GM19455 (cell line): ENCODE measurements at regions not wholly inside any gene's neighbourhood (a gene's known extent, or its start where the extent isn't known, plus 50 kb on each side); places are given as distances from the start of the nearest gene placed in this dataset.
"Not testable (repeated sequence)": the region's sequence is repeated elsewhere in the genome, so short reads cannot be mapped to it uniquely, and the experiment has no call there.

Experiments
- ATAC-seq: cut with Tn5 transposase; IDR thresholded peaks from one replicate; pipeline ENCODE4 v1.9.1; 2021; ENCODE audit not compliant: unreplicated experiment

GRCh38 chr2:21821672-21822227, 698.0 kb downstream of the TDRD15 start:
- no peak for ATAC-seq

GRCh38 chr2:21822505-21822904, 698.7 kb downstream of the TDRD15 start:
- ATAC-seq = no peak

- ATAC-seq = no peak
Measured at GRCh38 chr2:21833767-21834166, 710.0 kb downstream of the TDRD15 start.

GRCh38 chr2:21836261-21836660, 712.5 kb downstream of the TDRD15 start:
- no peak for ATAC-seq

GRCh38 chr2:21836719-21837118, 713.0 kb downstream of the TDRD15 start:
- no peak for ATAC-seq

- ATAC-seq = no peak
Measured at GRCh38 chr2:21837168-21837960, 713.6 kb downstream of the TDRD15 start.

- no peak for ATAC-seq
Measured at GRCh38 chr2:21841341-21841740, 717.6 kb downstream of the TDRD15 start.

GRCh38 chr2:21850367-21850766, 726.6 kb downstream of the TDRD15 start:
- not testable (repeated sequence) for ATAC-seq

- ATAC-seq = no peak
Measured at GRCh38 chr2:21854938-21855337, 731.2 kb downstream of the TDRD15 start.

GRCh38 chr2:21856708-21857107, 732.9 kb downstream of the TDRD15 start:
- ATAC-seq = no peak

GRCh38 chr2:21860907-21861306, 737.1 kb downstream of the TDRD15 start:
- ATAC-seq = no peak

GRCh38 chr2:21866316-21866715, 742.5 kb downstream of the TDRD15 start:
- ATAC-seq = no peak

- no peak for ATAC-seq
Measured at GRCh38 chr2:21887881-21888280, 764.1 kb downstream of the TDRD15 start.

GRCh38 chr2:21890041-21890440, 766.3 kb downstream of the TDRD15 start:
- no peak for ATAC-seq

- no peak for ATAC-seq
Measured at GRCh38 chr2:21890716-21891115, 766.9 kb downstream of the TDRD15 start.

- no peak for ATAC-seq
Measured at GRCh38 chr2:21891191-21891590, 767.4 kb downstream of the TDRD15 start.

- ATAC-seq = no peak
Measured at GRCh38 chr2:21892140-21892539, 768.4 kb downstream of the TDRD15 start.

GRCh38 chr2:21895200-21895599, 771.4 kb downstream of the TDRD15 start:
- no peak for ATAC-seq

- ATAC-seq = not testable (repeated sequence)
Measured at GRCh38 chr2:21908712-21909380, 785.1 kb downstream of the TDRD15 start.

- no peak for ATAC-seq
Measured at GRCh38 chr2:21910832-21911507, 787.2 kb downstream of the TDRD15 start.

GRCh38 chr2:21912405-21912804, 788.6 kb downstream of the TDRD15 start:
- no peak for ATAC-seq

- no peak for ATAC-seq
Measured at GRCh38 chr2:21915201-21915600, 791.4 kb downstream of the TDRD15 start.
